ENCODE measurements at regions not wholly inside any gene's neighbourhood (a gene's known extent, or its start where the extent isn't known, plus 50 kb on each side); places are given as distances from the start of the nearest gene placed in this dataset.
A peak's percentile ranks its signal among the peaks of the same experiment; 100 is the strongest.
"Not testable (repeated sequence)": the region's sequence is repeated elsewhere in the genome, so short reads cannot be mapped to it uniquely, and the experiment has no call there.

GRCh38 chr18:67864677-67865340 is 348.3 kb upstream of the DSEL start:
- no peak for DNase-seq (ENCODE audit: low spot score)

- DNase-seq (ENCODE audit: low spot score), result no peak
Observed at GRCh38 chr18:67862069-67862468, 345.5 kb upstream of the DSEL start.

GRCh38 chr18:67854340-67854739 is 337.8 kb upstream of the DSEL start:
- DNase-seq (ENCODE audit: low spot score), result no peak

- no peak for DNase-seq (ENCODE audit: low spot score)
Observed at GRCh38 chr18:67846422-67847098, 330.0 kb upstream of the DSEL start.

- no peak for DNase-seq (ENCODE audit: low spot score)
Observed at GRCh38 chr18:67845035-67845434, 328.5 kb upstream of the DSEL start.

GRCh38 chr18:67840379-67840778 is 323.9 kb upstream of the DSEL start:
- DNase-seq (ENCODE audit: low spot score), result no peak

- no peak for DNase-seq (ENCODE audit: low spot score)
Observed at GRCh38 chr18:67818432-67818831, 301.9 kb upstream of the DSEL start.

GRCh38 chr18:67815280-67815679 is 298.8 kb upstream of the DSEL start:
- DNase-seq (ENCODE audit: low spot score), result no peak

GRCh38 chr18:67813380-67814028 is 297.0 kb upstream of the DSEL start:
- no peak for DNase-seq (ENCODE audit: low spot score)

- no peak for DNase-seq (ENCODE audit: low spot score)
Observed at GRCh38 chr18:67805261-67805660, 288.7 kb upstream of the DSEL start.

GRCh38 chr18:67794521-67794920 is 278.0 kb upstream of the DSEL start:
- DNase-seq (ENCODE audit: low spot score), result no peak

- DNase-seq (ENCODE audit: low spot score), result no peak
Observed at GRCh38 chr18:67790527-67790926, 274.0 kb upstream of the DSEL start.

GRCh38 chr18:67789165-67789545 is 272.6 kb upstream of the DSEL start:
- DNase-seq (ENCODE audit: low spot score), result no peak

GRCh38 chr18:67788310-67789164 is 272.0 kb upstream of the DSEL start:
- no peak for DNase-seq (ENCODE audit: low spot score)

GRCh38 chr18:67783196-67783946 is 266.9 kb upstream of the DSEL start:
- DNase-seq (ENCODE audit: low spot score), result peak; percentile 5

- no peak for DNase-seq (ENCODE audit: low spot score)
Observed at GRCh38 chr18:67778016-67778415, 261.5 kb upstream of the DSEL start.

GRCh38 chr18:67776929-67777328 is 260.4 kb upstream of the DSEL start:
- DNase-seq (ENCODE audit: low spot score), result no peak

- no peak for DNase-seq (ENCODE audit: low spot score)
Observed at GRCh38 chr18:67771271-67771670, 254.8 kb upstream of the DSEL start.

GRCh38 chr18:67770520-67770919 is 254.0 kb upstream of the DSEL start:
- no peak for DNase-seq (ENCODE audit: low spot score)

- no peak for DNase-seq (ENCODE audit: low spot score)
Observed at GRCh38 chr18:67766930-67767329, 250.4 kb upstream of the DSEL start.

GRCh38 chr18:67752211-67752610 is 235.7 kb upstream of the DSEL start:
- not testable (repeated sequence) for DNase-seq (ENCODE audit: low spot score)

GRCh38 chr18:67742954-67743353 is 226.4 kb upstream of the DSEL start:
- no peak for DNase-seq (ENCODE audit: low spot score)
